ENCODE measurements at regions not wholly inside any gene's neighbourhood (a gene's known extent, or its start where the extent isn't known, plus 50 kb on each side); places are given as distances from the start of the nearest gene placed in this dataset.

DNA sequence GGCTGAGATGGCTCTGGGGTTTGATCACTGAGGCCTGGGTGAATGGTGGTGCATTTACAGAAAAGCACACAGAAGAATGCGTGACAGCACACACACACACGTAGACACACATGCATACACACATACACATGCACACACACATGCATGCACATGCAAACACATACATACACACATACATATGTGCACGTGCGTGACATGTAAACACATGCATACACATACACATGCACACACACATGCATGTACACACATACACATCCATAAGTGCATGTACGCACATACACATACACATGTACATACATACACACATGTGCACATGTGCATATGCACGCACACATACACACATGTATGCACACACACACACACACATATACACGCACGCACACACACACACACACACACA is 108.4 kb downstream of the AIPL1 start:
- H3K4me3 ChIP-seq: no peak overlapping the region
- no peaks in the 10 kb centered on the region for H3K9me3 ChIP-seq
- DNase-seq: no peak
- TF ChIP-seq, protein P1, sequence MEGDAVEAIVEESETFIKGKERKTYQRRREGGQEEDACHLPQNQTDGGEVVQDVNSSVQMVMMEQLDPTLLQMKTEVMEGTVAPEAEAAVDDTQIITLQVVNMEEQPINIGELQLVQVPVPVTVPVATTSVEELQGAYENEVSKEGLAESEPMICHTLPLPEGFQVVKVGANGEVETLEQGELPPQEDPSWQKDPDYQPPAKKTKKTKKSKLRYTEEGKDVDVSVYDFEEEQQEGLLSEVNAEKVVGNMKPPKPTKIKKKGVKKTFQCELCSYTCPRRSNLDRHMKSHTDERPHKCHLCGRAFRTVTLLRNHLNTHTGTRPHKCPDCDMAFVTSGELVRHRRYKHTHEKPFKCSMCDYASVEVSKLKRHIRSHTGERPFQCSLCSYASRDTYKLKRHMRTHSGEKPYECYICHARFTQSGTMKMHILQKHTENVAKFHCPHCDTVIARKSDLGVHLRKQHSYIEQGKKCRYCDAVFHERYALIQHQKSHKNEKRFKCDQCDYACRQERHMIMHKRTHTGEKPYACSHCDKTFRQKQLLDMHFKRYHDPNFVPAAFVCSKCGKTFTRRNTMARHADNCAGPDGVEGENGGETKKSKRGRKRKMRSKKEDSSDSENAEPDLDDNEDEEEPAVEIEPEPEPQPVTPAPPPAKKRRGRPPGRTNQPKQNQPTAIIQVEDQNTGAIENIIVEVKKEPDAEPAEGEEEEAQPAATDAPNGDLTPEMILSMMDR (IDR thresholded peaks at IDR 0.05): no peak
- no peak for ATAC-seq
- peaks cover 0 to 46% (median 17%) of the 10 kb centered on the region in 9 donors for H3K4me1 ChIP-seq
- H3K27ac ChIP-seq: peak overlapping the region in 9 of 10 donors; percentile 41 to 86 (median 72)
- peaks cover 0 to 4% (median 0%) of the 10 kb centered on the region in 7 donors for H3K27me3 ChIP-seq
- intact Hi-C loops (cut with DNase I): loop anchor here in 3 of 10 donors (5.0 to 10.0 kb wide), 2 partner anchors 229 to 232 kb away; no protein-coding TSS in a partner anchor
- 56 to 69% methylated on average over 8 of the region's 8 CpGs for WGBS, 2 donors
- no peaks in the 10 kb centered on the region for H3K36me3 ChIP-seq

DNA sequence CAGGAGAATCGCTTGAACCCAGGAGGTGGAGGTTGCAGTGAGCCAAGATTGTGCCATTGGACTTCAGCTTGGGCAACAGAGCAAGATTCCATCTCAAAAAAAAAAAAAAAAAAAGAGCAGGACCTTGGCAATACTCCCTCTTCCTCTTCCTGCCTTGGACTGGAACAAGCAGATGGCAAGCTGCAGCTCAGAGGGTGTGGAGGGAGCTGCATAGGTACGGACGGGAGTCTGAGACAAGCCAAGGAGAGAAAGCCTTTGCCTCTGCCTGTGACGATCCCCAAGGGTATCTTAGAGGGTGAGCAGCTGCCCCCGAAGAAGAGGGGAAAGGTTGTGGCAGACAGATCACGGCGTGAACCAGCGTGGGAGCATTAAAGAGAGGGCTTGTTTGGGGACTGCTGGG is 109.2 kb downstream of the AIPL1 start:
- no peak for DNase-seq
- 53 to 56% methylated on average over 8 of the region's 8 CpGs for WGBS, 2 donors
- Histone ChIP-seq H3K27me3 (peaks cover 0 to 4% (median 0%) of the 10 kb centered on the region in 7 donors), H3K36me3 (no peaks in the 10 kb centered on the region), H3K9me3 (no peaks in the 10 kb centered on the region), H3K27ac (peak overlapping the region in 9 of 10 donors; percentile 41 to 86 (median 72)), H3K4me3 (peak overlapping the region in 1 of 10 donors; percentile 24), H3K4me1 (peaks cover 0 to 46% (median 17%) of the 10 kb centered on the region in 9 donors)
- TF ChIP-seq, protein P1 (IDR thresholded peaks at IDR 0.05): no peak
- intact Hi-C loops (cut with DNase I): loop anchor here in 3 of 10 donors (5.0 to 10.0 kb wide), 2 partner anchors 228 to 231 kb away; no protein-coding TSS in a partner anchor
- peak in 5 of 8 donors; percentile 45 to 68 (median 53) for ATAC-seq

DNA sequence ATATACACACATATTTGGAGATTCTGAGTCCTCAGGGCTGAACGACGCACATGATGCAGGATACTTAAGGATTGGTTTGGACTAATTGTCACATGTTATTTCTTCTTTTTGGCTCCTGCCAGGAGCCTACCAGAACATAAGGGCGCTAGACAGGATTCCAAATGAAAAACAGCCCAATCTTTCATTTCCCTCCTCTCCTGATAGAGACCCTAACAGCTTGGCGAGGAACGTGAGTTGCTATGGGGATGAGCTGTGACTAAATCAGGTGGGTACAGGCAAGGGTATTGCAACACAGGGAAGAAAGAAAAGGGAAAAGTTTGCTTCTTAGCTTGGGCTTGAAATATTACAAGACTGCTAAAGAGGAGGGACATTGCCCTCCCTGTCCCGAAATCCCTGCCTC is 109.9 kb downstream of the AIPL1 start:
- 67 to 75% methylated on average over 6 of the region's 6 CpGs for WGBS, 2 donors
- Histone ChIP-seq H3K27ac (peak overlapping the region in 4 of 10 donors; percentile 44 to 86 (median 78)), H3K36me3 (no peaks in the 10 kb centered on the region), H3K9me3 (no peaks in the 10 kb centered on the region), H3K4me3 (no peak overlapping the region), H3K4me1 (peaks cover 0 to 46% (median 17%) of the 10 kb centered on the region in 9 donors), H3K27me3 (peaks cover 0 to 4% (median 0%) of the 10 kb centered on the region in 7 donors)
- TF ChIP-seq, protein P1 (IDR thresholded peaks at IDR 0.05): no peak
- ATAC-seq: no peak
- intact Hi-C loops (cut with DNase I): loop anchor here in 3 of 10 donors (5.0 to 10.0 kb wide), 2 partner anchors 228 to 230 kb away; no protein-coding TSS in a partner anchor
- no peak for DNase-seq

DNA sequence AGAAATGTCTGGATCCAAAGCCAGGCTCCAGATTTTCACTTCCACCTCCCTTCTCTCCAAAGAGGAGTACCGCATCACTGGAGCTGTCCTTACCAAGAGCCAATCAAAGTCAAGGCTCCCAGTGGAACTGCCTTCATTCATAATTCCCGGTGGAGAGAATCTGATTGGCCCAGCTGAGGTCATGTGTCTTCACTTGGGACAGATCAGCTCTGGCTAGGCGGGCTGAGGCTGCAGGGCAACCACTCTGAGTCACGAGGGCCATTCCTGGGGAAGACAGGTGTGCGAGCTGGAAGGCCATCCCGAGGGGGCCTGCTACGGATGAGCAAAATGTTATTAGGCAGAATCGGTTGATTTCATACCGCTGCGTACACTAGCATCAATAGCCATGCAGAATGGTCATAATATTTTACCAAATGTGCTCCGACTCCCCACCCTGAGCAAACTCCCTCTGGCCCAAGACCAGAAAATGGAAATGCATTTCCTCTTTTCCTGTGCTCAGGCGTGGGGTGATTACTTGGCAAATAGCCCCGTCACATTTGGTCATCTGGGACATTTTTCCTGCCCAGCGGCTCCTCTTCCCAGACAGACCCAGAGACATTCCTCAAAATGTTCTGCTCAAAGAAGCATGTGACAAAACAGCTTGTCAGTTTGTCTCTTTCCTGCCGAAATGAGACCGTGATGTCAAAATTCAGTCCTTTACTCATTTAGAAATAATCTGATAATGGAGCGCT is 111.1 kb downstream of the AIPL1 start:
- no peaks in the 10 kb centered on the region for H3K9me3 ChIP-seq
- WGBS, 2 donors: 45 to 49% methylated on average over 17 of the region's 17 CpGs
- peak overlapping the region in 5 of 10 donors; percentile 7 to 64 (median 32) for H3K27ac ChIP-seq
- peaks cover 0 to 46% (median 17%) of the 10 kb centered on the region in 9 donors for H3K4me1 ChIP-seq
- ATAC-seq (peak in 7 of 8 donors; percentile 30 to 62 (median 44)), DNase-seq (peak in 1 of 2 donors; percentile 36)
- TF ChIP-seq, protein P1 (IDR thresholded peaks at IDR 0.05): no peak
- peaks cover 0 to 4% (median 0%) of the 10 kb centered on the region in 7 donors for H3K27me3 ChIP-seq
- no peak overlapping the region for H3K4me3 ChIP-seq
- H3K36me3 ChIP-seq: no peaks in the 10 kb centered on the region
- intact Hi-C loops (cut with DNase I): loop anchor here in 1 of 10 donors (10.0 kb wide), 1 partner anchor 229 kb away; no protein-coding TSS in a partner anchor

All from heart right ventricle (tissue), 16 donors.